ENCODE measurements at regions not wholly inside any gene's neighbourhood (a gene's known extent, or its start where the extent isn't known, plus 50 kb on each side); places are given as distances from the start of the nearest gene placed in this dataset.

- TF ChIP-seq SP1 (CRISPR knock-in tag; conservative IDR thresholded peaks at IDR 0.05) (no peak), ZNF425 (CRISPR knock-in tag; conservative IDR thresholded peaks at IDR 0.05) (no peak), CTCF (IDR thresholded peaks at IDR 0.05) (no peak), ZNF121 (CRISPR knock-in tag; IDR thresholded peaks at IDR 0.05) (no peak), TEAD4 (CRISPR knock-in tag; IDR thresholded peaks at IDR 0.05) (no peak), ZNF532 (CRISPR knock-in tag; IDR thresholded peaks at IDR 0.05; ENCODE audit: borderline replicate concordance) (no peak)
- TF ChIP-seq, protein P1, sequence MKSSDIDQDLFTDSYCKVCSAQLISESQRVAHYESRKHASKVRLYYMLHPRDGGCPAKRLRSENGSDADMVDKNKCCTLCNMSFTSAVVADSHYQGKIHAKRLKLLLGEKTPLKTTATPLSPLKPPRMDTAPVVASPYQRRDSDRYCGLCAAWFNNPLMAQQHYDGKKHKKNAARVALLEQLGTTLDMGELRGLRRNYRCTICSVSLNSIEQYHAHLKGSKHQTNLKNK (CRISPR knock-in tag; IDR thresholded peaks at IDR 0.05): no peak
- TF ChIP-seq, protein P2, sequence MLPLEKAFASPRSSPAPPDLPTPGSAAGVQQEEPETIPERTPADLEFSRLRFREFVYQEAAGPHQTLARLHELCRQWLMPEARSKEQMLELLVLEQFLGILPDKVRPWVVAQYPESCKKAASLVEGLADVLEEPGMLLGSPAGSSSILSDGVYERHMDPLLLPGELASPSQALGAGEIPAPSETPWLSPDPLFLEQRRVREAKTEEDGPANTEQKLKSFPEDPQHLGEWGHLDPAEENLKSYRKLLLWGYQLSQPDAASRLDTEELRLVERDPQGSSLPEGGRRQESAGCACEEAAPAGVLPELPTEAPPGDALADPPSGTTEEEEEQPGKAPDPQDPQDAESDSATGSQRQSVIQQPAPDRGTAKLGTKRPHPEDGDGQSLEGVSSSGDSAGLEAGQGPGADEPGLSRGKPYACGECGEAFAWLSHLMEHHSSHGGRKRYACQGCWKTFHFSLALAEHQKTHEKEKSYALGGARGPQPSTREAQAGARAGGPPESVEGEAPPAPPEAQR (CRISPR knock-in tag; IDR thresholded peaks at IDR 0.05): no peak
Observed at GRCh38 chr3:30170681-30171438, 435.5 kb upstream of the TGFBR2 start.
